Neural cell (in vitro differentiated cells): ENCODE measurements at regions not wholly inside any gene's neighbourhood (a gene's known extent, or its start where the extent isn't known, plus 50 kb on each side); places are given as distances from the start of the nearest gene placed in this dataset.

Experiments
- EZH2 ChIP-seq: fragments of 200-600, 300-800 bp; shearing (Covaris generic), sonication (generic); IDR thresholded peaks from 2 replicates; pipeline ENCODE4 v1.6.1; 2014; ENCODE audit warnings: antibody characterized with exemption, low read length, borderline replicate concordance, mild to moderate bottlenecking; ENCODE audit not compliant: insufficient read depth, poor library complexity, severe bottlenecking
- TAF1 ChIP-seq: IDR thresholded peaks from 2 replicates; pipeline ENCODE4 v1.6.1; 2012; ENCODE audit warnings: low read depth
- TF ChIP-seq, protein P1 (sequence below): fragments of 450-650 bp; IDR thresholded peaks from 2 replicates; pipeline ENCODE4 v1.5.1; 2014; ENCODE audit warnings: antibody characterized with exemption, mild to moderate bottlenecking, moderate library complexity; ENCODE audit not compliant: poor library complexity, severe bottlenecking

DNA sequence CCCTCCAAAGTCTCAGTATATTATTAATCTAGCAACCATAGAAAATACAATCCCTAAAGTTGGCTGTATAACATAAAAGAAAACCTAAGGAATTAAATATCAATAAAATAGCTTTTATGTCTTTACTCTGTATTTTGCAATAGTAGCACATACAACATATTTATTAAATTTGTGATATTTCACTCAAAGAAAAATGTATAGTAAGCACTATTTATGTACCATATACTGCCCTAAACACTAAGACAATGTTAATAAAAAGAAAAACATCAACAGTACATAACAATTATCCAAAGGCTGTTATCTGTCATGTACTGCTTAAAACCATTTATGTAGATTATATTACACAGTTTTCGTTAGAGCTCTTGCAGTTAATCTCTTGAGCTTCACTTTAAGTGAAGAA, 834.5 kb upstream of the INTU start:
- TF ChIP-seq, protein P1, sequence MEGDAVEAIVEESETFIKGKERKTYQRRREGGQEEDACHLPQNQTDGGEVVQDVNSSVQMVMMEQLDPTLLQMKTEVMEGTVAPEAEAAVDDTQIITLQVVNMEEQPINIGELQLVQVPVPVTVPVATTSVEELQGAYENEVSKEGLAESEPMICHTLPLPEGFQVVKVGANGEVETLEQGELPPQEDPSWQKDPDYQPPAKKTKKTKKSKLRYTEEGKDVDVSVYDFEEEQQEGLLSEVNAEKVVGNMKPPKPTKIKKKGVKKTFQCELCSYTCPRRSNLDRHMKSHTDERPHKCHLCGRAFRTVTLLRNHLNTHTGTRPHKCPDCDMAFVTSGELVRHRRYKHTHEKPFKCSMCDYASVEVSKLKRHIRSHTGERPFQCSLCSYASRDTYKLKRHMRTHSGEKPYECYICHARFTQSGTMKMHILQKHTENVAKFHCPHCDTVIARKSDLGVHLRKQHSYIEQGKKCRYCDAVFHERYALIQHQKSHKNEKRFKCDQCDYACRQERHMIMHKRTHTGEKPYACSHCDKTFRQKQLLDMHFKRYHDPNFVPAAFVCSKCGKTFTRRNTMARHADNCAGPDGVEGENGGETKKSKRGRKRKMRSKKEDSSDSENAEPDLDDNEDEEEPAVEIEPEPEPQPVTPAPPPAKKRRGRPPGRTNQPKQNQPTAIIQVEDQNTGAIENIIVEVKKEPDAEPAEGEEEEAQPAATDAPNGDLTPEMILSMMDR = no peak
- TF ChIP-seq EZH2 = no peak
- no peak for TF ChIP-seq TAF1
